ENCODE measurements at regions not wholly inside any gene's neighbourhood (a gene's known extent, or its start where the extent isn't known, plus 50 kb on each side); places are given as distances from the start of the nearest gene placed in this dataset.

DNA sequence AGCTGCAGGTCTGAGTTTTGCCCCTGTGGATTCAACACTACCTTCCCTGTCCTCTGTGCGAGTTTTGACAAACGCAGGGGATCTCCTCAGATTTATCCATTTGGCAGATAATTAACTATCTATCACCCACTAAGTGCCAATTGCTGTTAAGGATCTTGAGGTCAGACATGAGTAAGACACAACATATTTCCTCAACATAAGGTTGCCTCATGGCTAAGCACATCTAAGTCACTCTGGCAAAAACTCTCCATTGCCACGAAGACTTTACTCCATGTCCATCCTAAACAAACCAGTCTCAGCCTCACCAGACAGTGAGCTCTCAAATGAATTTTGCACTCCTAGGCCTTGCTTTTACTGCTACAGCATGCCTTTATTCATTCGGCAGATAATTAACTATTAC lies 408.4 kb downstream of the MAFB start:
- TF ChIP-seq, protein P1, sequence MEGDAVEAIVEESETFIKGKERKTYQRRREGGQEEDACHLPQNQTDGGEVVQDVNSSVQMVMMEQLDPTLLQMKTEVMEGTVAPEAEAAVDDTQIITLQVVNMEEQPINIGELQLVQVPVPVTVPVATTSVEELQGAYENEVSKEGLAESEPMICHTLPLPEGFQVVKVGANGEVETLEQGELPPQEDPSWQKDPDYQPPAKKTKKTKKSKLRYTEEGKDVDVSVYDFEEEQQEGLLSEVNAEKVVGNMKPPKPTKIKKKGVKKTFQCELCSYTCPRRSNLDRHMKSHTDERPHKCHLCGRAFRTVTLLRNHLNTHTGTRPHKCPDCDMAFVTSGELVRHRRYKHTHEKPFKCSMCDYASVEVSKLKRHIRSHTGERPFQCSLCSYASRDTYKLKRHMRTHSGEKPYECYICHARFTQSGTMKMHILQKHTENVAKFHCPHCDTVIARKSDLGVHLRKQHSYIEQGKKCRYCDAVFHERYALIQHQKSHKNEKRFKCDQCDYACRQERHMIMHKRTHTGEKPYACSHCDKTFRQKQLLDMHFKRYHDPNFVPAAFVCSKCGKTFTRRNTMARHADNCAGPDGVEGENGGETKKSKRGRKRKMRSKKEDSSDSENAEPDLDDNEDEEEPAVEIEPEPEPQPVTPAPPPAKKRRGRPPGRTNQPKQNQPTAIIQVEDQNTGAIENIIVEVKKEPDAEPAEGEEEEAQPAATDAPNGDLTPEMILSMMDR (IDR thresholded peaks at IDR 0.05; ENCODE audit: partially characterized antibody, unreplicated experiment), result no peak
- no peak for DNase-seq
- Mint-ChIP-seq H3K4me1 (ENCODE audit: low read depth, unreplicated experiment) (no peaks in the 10 kb centered on the region), H3K27me3 (ENCODE audit: unreplicated experiment) (no peaks in the 10 kb centered on the region), H3K4me3 (ENCODE audit: unreplicated experiment) (no peak overlapping the region), H3K36me3 (ENCODE audit: unreplicated experiment) (no peaks in the 10 kb centered on the region), H3K9me3 (ENCODE audit: unreplicated experiment) (peaks cover 1% of the 10 kb centered on the region), H3K27ac (ENCODE audit: unreplicated experiment) (no peak overlapping the region)

DNA sequence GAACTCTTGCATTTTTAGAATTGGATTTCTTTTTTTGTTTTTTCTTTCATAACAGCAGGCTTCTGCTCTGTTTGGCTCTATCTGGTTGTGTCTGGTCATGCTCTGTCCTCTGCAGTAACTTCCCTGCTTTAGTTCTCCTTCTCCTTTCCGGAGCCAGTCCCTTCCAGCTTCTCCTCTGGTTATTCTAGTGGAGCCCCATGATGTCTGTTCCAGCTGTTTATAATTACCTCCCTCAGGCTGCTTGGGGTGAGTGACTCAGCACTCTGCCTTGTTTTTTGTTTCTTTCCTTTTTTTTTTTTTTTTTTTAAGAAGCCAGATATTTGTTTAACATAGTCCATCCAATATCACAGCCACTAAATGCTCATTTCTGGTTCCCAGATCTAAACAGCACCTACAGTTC lies 409.6 kb downstream of the MAFB start:
- Mint-ChIP-seq H3K9me3 (ENCODE audit: unreplicated experiment) (peaks cover 1% of the 10 kb centered on the region), H3K27ac (ENCODE audit: unreplicated experiment) (no peak overlapping the region), H3K4me1 (ENCODE audit: low read depth, unreplicated experiment) (no peaks in the 10 kb centered on the region), H3K4me3 (ENCODE audit: unreplicated experiment) (no peak overlapping the region), H3K36me3 (ENCODE audit: unreplicated experiment) (no peaks in the 10 kb centered on the region), H3K27me3 (ENCODE audit: unreplicated experiment) (peaks cover 2% of the 10 kb centered on the region)
- no peak for DNase-seq
- TF ChIP-seq, protein P1 (IDR thresholded peaks at IDR 0.05; ENCODE audit: partially characterized antibody, unreplicated experiment), result no peak

DNA sequence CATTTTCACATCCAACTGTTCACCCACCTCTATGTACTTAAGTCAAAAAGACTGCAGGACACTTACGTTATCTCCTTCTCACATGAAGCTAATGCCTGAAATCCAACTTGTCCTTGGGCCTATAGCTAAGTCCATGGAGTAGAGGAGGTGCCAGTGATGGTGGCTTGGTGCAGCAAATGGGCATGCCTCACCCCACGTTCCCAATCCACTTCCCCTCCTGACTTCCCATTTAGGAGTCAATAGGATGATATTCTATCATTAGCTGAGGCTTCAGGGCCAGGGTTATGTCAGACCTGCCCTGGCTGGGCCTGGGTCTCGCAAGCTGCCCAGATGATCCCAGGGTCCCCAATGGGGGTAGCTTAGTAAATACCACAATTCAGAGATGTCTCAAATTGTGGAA lies 410.4 kb downstream of the MAFB start:
- Mint-ChIP-seq H3K27ac (ENCODE audit: unreplicated experiment) (no peak overlapping the region), H3K9me3 (ENCODE audit: unreplicated experiment) (peaks cover 1% of the 10 kb centered on the region), H3K27me3 (ENCODE audit: unreplicated experiment) (peaks cover 2% of the 10 kb centered on the region), H3K4me1 (ENCODE audit: low read depth, unreplicated experiment) (no peaks in the 10 kb centered on the region), H3K36me3 (ENCODE audit: unreplicated experiment) (no peaks in the 10 kb centered on the region), H3K4me3 (ENCODE audit: unreplicated experiment) (no peak overlapping the region)
- DNase-seq, result no peak
- TF ChIP-seq, protein P1 (IDR thresholded peaks at IDR 0.05; ENCODE audit: partially characterized antibody, unreplicated experiment), result no peak

- Mint-ChIP-seq H3K4me1 (ENCODE audit: low read depth, unreplicated experiment) (no peaks in the 10 kb centered on the region), H3K27me3 (ENCODE audit: unreplicated experiment) (peaks cover 4% of the 10 kb centered on the region), H3K36me3 (ENCODE audit: unreplicated experiment) (no peaks in the 10 kb centered on the region), H3K4me3 (ENCODE audit: unreplicated experiment) (no peak overlapping the region), H3K9me3 (ENCODE audit: unreplicated experiment) (no peaks in the 10 kb centered on the region), H3K27ac (ENCODE audit: unreplicated experiment) (no peak overlapping the region)
- TF ChIP-seq, protein P1 (IDR thresholded peaks at IDR 0.05; ENCODE audit: partially characterized antibody, unreplicated experiment), result no peak
- DNase-seq, result no peak
Measured at GRCh38 chr20:40276301-40276700, 412.7 kb downstream of the MAFB start.

GRCh38 chr20:40275738-40276137 lies 413.3 kb downstream of the MAFB start:
- Mint-ChIP-seq H3K4me3 (ENCODE audit: unreplicated experiment) (no peak overlapping the region), H3K36me3 (ENCODE audit: unreplicated experiment) (no peaks in the 10 kb centered on the region), H3K27ac (ENCODE audit: unreplicated experiment) (no peak overlapping the region), H3K27me3 (ENCODE audit: unreplicated experiment) (peaks cover 4% of the 10 kb centered on the region), H3K4me1 (ENCODE audit: low read depth, unreplicated experiment) (no peaks in the 10 kb centered on the region), H3K9me3 (ENCODE audit: unreplicated experiment) (no peaks in the 10 kb centered on the region)
- DNase-seq, result no peak
- TF ChIP-seq, protein P1 (IDR thresholded peaks at IDR 0.05; ENCODE audit: partially characterized antibody, unreplicated experiment), result no peak

All from glutamatergic neuron (in vitro differentiated cells).